A673 (cell line): ENCODE measurements at regions not wholly inside any gene's neighbourhood (a gene's known extent, or its start where the extent isn't known, plus 50 kb on each side); places are given as distances from the start of the nearest gene placed in this dataset.

Source experiments
- BruUV-seq: library from RNA; stranded (reverse); fragments of 400-500 nt; replicated peaks from 2 replicates; lab custom pipeline; 2021; lab: Mats Ljungman, UMichigan
- CTCF ChIA-PET: fragments of 300-600 bp; sonication (Branson Sonifier 250); formaldehyde crosslinking; loops from one replicate; lab custom pipeline; 2022; ENCODE audit warnings: antibody characterized with exemption; lab: Charles Lee
- POLR2A ChIA-PET: fragments of 300-600 bp; sonication (Branson Sonifier 250); formaldehyde crosslinking; loops from one replicate; lab custom pipeline; 2022; ENCODE audit warnings: antibody characterized with exemption; ENCODE audit not compliant: low non-redundant PET; lab: Charles Lee
- DNase-seq: peaks from one replicate; pipeline ENCODE4 v3.0.0-alpha.2; 2015; ENCODE audit warnings: low spot score
- H3K27ac ChIP-seq: fragments of 200-600 bp; sonication (generic); 2 replicates; pipeline ENCODE4 v1.5.1; 2016; ENCODE audit warnings: mixed run types, low read depth, mild to moderate bottlenecking, mixed read lengths, antibody characterized with exemption, low read length; ENCODE audit not compliant: poor library complexity, severe bottlenecking
- H3K27me3 ChIP-seq: fragments of 200-600 bp; sonication (generic); replicated peaks from 2 replicates; pipeline ENCODE4 v1.6.1; 2017; ENCODE audit warnings: mixed run types, low read depth, mild to moderate bottlenecking, mixed read lengths, antibody characterized with exemption, low read length; ENCODE audit not compliant: insufficient read depth, poor library complexity
- H3K36me3 ChIP-seq: fragments of 200-600 bp; sonication (generic); 2 replicates; pipeline ENCODE4 v1.6.1; 2016; ENCODE audit warnings: mixed run types, mild to moderate bottlenecking, mixed read lengths, antibody characterized with exemption, low read length; ENCODE audit not compliant: insufficient read depth, poor library complexity, severe bottlenecking
- H3K4me1 ChIP-seq: fragments of 200-600 bp; sonication (generic); 2 replicates; pipeline ENCODE4 v1.6.1; 2017; ENCODE audit warnings: mixed run types, mild to moderate bottlenecking, mixed read lengths, antibody characterized with exemption, low read length; ENCODE audit not compliant: insufficient read depth, poor library complexity, severe bottlenecking
- H3K4me3 ChIP-seq: fragments of 200-600 bp; sonication (generic); 2 replicates; pipeline ENCODE4 v1.5.1; 2016; ENCODE audit warnings: low read depth, mixed run types, mild to moderate bottlenecking, mixed read lengths, low read length; ENCODE audit not compliant: poor library complexity, severe bottlenecking
- H3K9me3 ChIP-seq: fragments of 200-600 bp; sonication (generic); 2 replicates; pipeline ENCODE4 v1.6.1; 2016; ENCODE audit warnings: mixed run types, low read depth, mild to moderate bottlenecking, mixed read lengths, antibody characterized with exemption, low read length; ENCODE audit not compliant: poor library complexity, severe bottlenecking
- CTCF ChIP-seq: fragments of 300-800, 200-600 bp; sonication (generic); conservative IDR thresholded peaks from 2 replicates; pipeline ENCODE4 v1.5.1; 2017; ENCODE audit warnings: low read depth, mild to moderate bottlenecking, antibody characterized with exemption, low read length, moderate library complexity, mixed read lengths
- EZH2 ChIP-seq: fragments of 200-600 bp; sonication (generic); IDR thresholded peaks from 2 replicates; pipeline ENCODE4 v1.6.1; 2017; ENCODE audit warnings: borderline replicate concordance, low read depth, mild to moderate bottlenecking, mixed read lengths, antibody characterized with exemption, low read length; ENCODE audit not compliant: poor library complexity, severe bottlenecking
- intact Hi-C: fragments of 100-400 bp; cut with micrococcal nuclease; formaldehyde crosslinking; loops from one replicate; pipeline ENCODE4 v1.10.0; 2022; ENCODE audit not compliant: unreplicated experiment

- ChIA-PET CTCF (no interaction called here), POLR2A (no interaction called here)
- no peak for DNase-seq
- Histone ChIP-seq H3K4me1 (peaks cover 3% of the 10 kb centered on the region), H3K27ac (no peak overlapping the region), H3K4me3 (no peak overlapping the region), H3K9me3 (no peaks in the 10 kb centered on the region), H3K27me3 (no peaks in the 10 kb centered on the region), H3K36me3 (no peaks in the 10 kb centered on the region)
- intact Hi-C loops: no loop called here
- no TSS peak for BruUV-seq
- TF ChIP-seq CTCF (no peak), EZH2 (no peak)
These were observed 148.3 kb upstream of the TBX18 start for GRCh38 chr6:84912472-84913322.

GRCh38 chr6:84910906-84911607 lies 146.7 kb upstream of the TBX18 start:
- CTCF ChIA-PET: no interaction called here
- POLR2A ChIA-PET: interaction anchor here (0.6 kb wide), 1 partner anchor 957 kb away, joined by 3 read pairs; no protein-coding TSS in a partner anchor
- Histone ChIP-seq H3K4me1 (peaks cover 3% of the 10 kb centered on the region), H3K9me3 (no peaks in the 10 kb centered on the region), H3K36me3 (no peaks in the 10 kb centered on the region), H3K27me3 (no peaks in the 10 kb centered on the region), H3K27ac (no peak overlapping the region), H3K4me3 (no peak overlapping the region)
- TF ChIP-seq CTCF (no peak), EZH2 (no peak)
- peak; percentile 39 for DNase-seq
- intact Hi-C loops: no loop called here
- BruUV-seq: no TSS peak

GRCh38 chr6:84908304-84908904 lies 144.0 kb upstream of the TBX18 start:
- H3K4me3 ChIP-seq: no peak overlapping the region
- no peaks in the 10 kb centered on the region for H3K27me3 ChIP-seq
- ChIA-PET CTCF (no interaction called here), POLR2A (no interaction called here)
- no peak for TF ChIP-seq EZH2
- TF ChIP-seq CTCF: no peak
- H3K9me3 ChIP-seq: no peaks in the 10 kb centered on the region
- intact Hi-C loops: no loop called here
- no peaks in the 10 kb centered on the region for H3K36me3 ChIP-seq
- no peak for DNase-seq
- no TSS peak for BruUV-seq
- peaks cover 3% of the 10 kb centered on the region for H3K4me1 ChIP-seq
- no peak overlapping the region for H3K27ac ChIP-seq
